ENCODE measurements at regions not wholly inside any gene's neighbourhood (a gene's known extent, or its start where the extent isn't known, plus 50 kb on each side); places are given as distances from the start of the nearest gene placed in this dataset.
"Not testable (repeated sequence)": the region's sequence is repeated elsewhere in the genome, so short reads cannot be mapped to it uniquely, and the experiment has no call there.

DNA sequence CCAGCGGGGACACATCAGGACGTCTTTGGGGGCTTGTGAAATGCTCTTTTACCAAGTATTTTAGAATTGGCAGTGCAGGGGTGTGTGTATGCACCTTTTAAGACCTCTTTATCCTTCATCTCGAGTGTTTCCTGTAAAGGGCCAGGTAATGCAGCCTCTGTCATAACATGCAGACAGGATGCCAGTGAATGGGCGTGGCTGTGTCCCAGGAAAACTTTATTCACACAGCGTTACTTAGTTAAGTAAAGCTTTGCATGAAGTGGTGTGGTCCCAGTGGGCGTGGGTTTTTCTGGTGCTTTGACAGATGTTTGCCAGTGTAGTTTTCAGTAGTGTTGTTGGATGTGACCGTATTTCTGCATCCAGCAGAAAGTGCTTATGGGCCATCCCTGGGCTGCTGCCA is 70.3 kb upstream of the FAN1 start:
- TF ChIP-seq YY1 (IDR thresholded peaks at IDR 0.05); GABPA (IDR thresholded peaks at IDR 0.05 in 1 of 2, conservative IDR thresholded peaks at IDR 0.05 in 1 of 2): not testable (repeated sequence)
- TF ChIP-seq, protein P1, sequence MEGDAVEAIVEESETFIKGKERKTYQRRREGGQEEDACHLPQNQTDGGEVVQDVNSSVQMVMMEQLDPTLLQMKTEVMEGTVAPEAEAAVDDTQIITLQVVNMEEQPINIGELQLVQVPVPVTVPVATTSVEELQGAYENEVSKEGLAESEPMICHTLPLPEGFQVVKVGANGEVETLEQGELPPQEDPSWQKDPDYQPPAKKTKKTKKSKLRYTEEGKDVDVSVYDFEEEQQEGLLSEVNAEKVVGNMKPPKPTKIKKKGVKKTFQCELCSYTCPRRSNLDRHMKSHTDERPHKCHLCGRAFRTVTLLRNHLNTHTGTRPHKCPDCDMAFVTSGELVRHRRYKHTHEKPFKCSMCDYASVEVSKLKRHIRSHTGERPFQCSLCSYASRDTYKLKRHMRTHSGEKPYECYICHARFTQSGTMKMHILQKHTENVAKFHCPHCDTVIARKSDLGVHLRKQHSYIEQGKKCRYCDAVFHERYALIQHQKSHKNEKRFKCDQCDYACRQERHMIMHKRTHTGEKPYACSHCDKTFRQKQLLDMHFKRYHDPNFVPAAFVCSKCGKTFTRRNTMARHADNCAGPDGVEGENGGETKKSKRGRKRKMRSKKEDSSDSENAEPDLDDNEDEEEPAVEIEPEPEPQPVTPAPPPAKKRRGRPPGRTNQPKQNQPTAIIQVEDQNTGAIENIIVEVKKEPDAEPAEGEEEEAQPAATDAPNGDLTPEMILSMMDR (IDR thresholded peaks at IDR 0.05; ENCODE audit: low read depth, low read length, missing input control): not testable (repeated sequence)

Measured in liver (tissue), 3 donors.